ENCODE measurements at regions not wholly inside any gene's neighbourhood (a gene's known extent, or its start where the extent isn't known, plus 50 kb on each side); places are given as distances from the start of the nearest gene placed in this dataset.

GRCh38 chr2:235357881-235358280 lies 136.0 kb upstream of the AGAP1 start:
- no peak overlapping the region for H3K4me3 ChIP-seq (ENCODE audit: severe bottlenecking)
- no peak for ATAC-seq (ENCODE audit: low read depth)
- TF ChIP-seq, protein P1, sequence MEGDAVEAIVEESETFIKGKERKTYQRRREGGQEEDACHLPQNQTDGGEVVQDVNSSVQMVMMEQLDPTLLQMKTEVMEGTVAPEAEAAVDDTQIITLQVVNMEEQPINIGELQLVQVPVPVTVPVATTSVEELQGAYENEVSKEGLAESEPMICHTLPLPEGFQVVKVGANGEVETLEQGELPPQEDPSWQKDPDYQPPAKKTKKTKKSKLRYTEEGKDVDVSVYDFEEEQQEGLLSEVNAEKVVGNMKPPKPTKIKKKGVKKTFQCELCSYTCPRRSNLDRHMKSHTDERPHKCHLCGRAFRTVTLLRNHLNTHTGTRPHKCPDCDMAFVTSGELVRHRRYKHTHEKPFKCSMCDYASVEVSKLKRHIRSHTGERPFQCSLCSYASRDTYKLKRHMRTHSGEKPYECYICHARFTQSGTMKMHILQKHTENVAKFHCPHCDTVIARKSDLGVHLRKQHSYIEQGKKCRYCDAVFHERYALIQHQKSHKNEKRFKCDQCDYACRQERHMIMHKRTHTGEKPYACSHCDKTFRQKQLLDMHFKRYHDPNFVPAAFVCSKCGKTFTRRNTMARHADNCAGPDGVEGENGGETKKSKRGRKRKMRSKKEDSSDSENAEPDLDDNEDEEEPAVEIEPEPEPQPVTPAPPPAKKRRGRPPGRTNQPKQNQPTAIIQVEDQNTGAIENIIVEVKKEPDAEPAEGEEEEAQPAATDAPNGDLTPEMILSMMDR (IDR thresholded peaks at IDR 0.05; ENCODE audit: poor library complexity, severe bottlenecking): no peak
- no peaks in the 10 kb centered on the region for H3K4me1 ChIP-seq (ENCODE audit: insufficient read depth, poor library complexity, severe bottlenecking)
- H3K9me3 ChIP-seq (ENCODE audit: severe bottlenecking): no peaks in the 10 kb centered on the region
- H3K36me3 ChIP-seq (ENCODE audit: low read depth): no peaks in the 10 kb centered on the region
- H3K27ac ChIP-seq (ENCODE audit: poor library complexity, severe bottlenecking): no peak overlapping the region
- no peak for DNase-seq (ENCODE audit: low spot score)
- no peaks in the 10 kb centered on the region for H3K27me3 ChIP-seq (ENCODE audit: insufficient read depth, poor library complexity, severe bottlenecking)

DNA sequence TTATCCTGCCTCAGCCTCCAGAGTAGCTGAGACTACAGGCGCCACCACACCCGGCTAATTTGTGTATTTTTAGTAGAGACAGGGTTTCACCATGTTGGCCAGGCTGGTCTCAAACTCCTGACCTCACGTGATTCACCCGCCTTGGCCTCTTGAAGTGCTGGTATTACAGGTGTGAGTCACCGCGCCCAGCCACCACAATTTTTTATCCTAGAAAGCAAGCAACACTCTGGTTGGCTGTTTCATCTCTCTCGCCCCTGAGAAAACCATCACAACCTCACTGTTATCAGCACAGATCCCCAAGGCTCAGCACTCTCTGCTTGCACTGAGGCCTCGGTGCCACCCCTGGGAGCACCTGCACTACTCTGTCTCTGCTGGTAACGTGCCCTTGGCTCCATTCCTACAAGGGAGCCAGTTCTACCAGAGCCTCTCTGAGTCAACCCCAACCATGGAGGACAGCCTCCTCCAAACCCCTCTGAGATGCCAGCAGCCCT lies 134.8 kb upstream of the AGAP1 start:
- ATAC-seq (ENCODE audit: low read depth) (0 out of 3 replicates have a peak, but pooled peaks have one; percentile 10), DNase-seq (ENCODE audit: low spot score) (no peak)
- H3K9me3 ChIP-seq (ENCODE audit: severe bottlenecking): no peaks in the 10 kb centered on the region
- H3K36me3 ChIP-seq (ENCODE audit: low read depth): no peaks in the 10 kb centered on the region
- no peaks in the 10 kb centered on the region for H3K27me3 ChIP-seq (ENCODE audit: insufficient read depth, poor library complexity, severe bottlenecking)
- no peak overlapping the region for H3K4me3 ChIP-seq (ENCODE audit: severe bottlenecking)
- H3K27ac ChIP-seq (ENCODE audit: poor library complexity, severe bottlenecking): no peak overlapping the region
- TF ChIP-seq, protein P1 (IDR thresholded peaks at IDR 0.05; ENCODE audit: poor library complexity, severe bottlenecking): no peak
- no peaks in the 10 kb centered on the region for H3K4me1 ChIP-seq (ENCODE audit: insufficient read depth, poor library complexity, severe bottlenecking)

GRCh38 chr2:235360446-235360845 lies 133.4 kb upstream of the AGAP1 start:
- Histone ChIP-seq H3K27me3 (ENCODE audit: insufficient read depth, poor library complexity, severe bottlenecking) (no peaks in the 10 kb centered on the region), H3K36me3 (ENCODE audit: low read depth) (no peaks in the 10 kb centered on the region), H3K9me3 (ENCODE audit: severe bottlenecking) (no peaks in the 10 kb centered on the region), H3K4me3 (ENCODE audit: severe bottlenecking) (no peak overlapping the region), H3K4me1 (ENCODE audit: insufficient read depth, poor library complexity, severe bottlenecking) (no peaks in the 10 kb centered on the region), H3K27ac (ENCODE audit: poor library complexity, severe bottlenecking) (no peak overlapping the region)
- DNase-seq (ENCODE audit: low spot score): no peak
- TF ChIP-seq, protein P1 (IDR thresholded peaks at IDR 0.05; ENCODE audit: poor library complexity, severe bottlenecking): no peak
- no peak for ATAC-seq (ENCODE audit: low read depth)

DNA sequence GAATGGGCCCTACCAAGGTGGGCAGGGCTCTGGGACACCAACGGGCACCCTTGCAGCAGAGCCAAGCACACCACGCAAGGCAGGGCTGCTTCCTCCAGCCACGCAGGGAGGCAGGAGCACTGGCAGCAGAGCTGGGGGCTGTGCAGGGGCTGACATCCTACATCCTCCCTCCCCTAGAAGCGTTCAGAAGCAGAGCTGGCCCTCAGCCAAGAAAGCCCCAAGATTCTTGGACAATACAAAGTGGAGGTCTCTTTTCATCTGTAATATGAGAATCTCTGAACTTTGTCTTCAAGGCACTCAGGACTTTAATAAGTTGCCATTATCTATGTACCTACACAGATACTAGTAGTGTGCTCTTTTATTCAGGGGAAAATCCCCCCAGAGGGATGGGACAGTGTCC lies 128.1 kb upstream of the AGAP1 start:
- Histone ChIP-seq H3K27me3 (ENCODE audit: insufficient read depth, poor library complexity, severe bottlenecking) (peaks cover 4% of the 10 kb centered on the region), H3K9me3 (ENCODE audit: severe bottlenecking) (no peaks in the 10 kb centered on the region), H3K36me3 (ENCODE audit: low read depth) (no peaks in the 10 kb centered on the region), H3K4me3 (ENCODE audit: severe bottlenecking) (no peak overlapping the region), H3K27ac (ENCODE audit: poor library complexity, severe bottlenecking) (no peak overlapping the region), H3K4me1 (ENCODE audit: insufficient read depth, poor library complexity, severe bottlenecking) (no peaks in the 10 kb centered on the region)
- TF ChIP-seq, protein P1 (IDR thresholded peaks at IDR 0.05; ENCODE audit: poor library complexity, severe bottlenecking): no peak
- ATAC-seq (ENCODE audit: low read depth): no peak
- DNase-seq (ENCODE audit: low spot score): no peak

DNA sequence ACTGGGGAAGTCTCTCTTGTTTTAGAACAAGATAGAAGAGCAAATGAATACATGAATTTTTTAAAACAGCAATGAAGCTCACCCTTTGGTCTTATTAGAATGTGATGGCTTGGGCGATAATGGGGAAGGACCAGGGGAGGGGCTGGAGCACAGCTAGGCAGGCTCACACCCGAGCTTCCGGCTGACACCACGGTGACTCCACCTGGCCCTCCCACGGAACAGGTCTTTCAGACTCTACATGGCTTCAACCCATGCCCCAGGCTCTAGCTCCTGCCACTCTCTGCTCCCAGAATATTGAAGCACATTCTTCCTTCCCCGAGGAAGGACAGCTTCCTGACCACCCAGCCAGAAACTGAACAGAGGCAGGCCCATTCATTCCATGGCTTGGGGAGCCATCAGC lies 127.5 kb upstream of the AGAP1 start:
- ATAC-seq (ENCODE audit: low read depth) (no peak), DNase-seq (ENCODE audit: low spot score) (no peak)
- Histone ChIP-seq H3K27me3 (ENCODE audit: insufficient read depth, poor library complexity, severe bottlenecking) (peaks cover 4% of the 10 kb centered on the region), H3K36me3 (ENCODE audit: low read depth) (no peaks in the 10 kb centered on the region), H3K9me3 (ENCODE audit: severe bottlenecking) (no peaks in the 10 kb centered on the region), H3K27ac (ENCODE audit: poor library complexity, severe bottlenecking) (no peak overlapping the region), H3K4me3 (ENCODE audit: severe bottlenecking) (no peak overlapping the region), H3K4me1 (ENCODE audit: insufficient read depth, poor library complexity, severe bottlenecking) (no peaks in the 10 kb centered on the region)
- TF ChIP-seq, protein P1 (IDR thresholded peaks at IDR 0.05; ENCODE audit: poor library complexity, severe bottlenecking): no peak
